Left lung (tissue), 4 donors: ENCODE measurements at regions not wholly inside any gene's neighbourhood (a gene's known extent, or its start where the extent isn't known, plus 50 kb on each side); places are given as distances from the start of the nearest gene placed in this dataset.

Experiments
- ATAC-seq: fragments of 200-7000 bp; cut with Tn5 transposase; one replicate; pipeline ENCODE4 v1.9.1; 2020; ENCODE audit warnings: moderate library complexity
- DNase-seq, 4 donors: peaks; one replicate each; pipeline ENCODE4 v3.0.0-alpha.2; 2013 to 2020
- H3K27ac ChIP-seq, 2 donors: fragments of 200-600 bp; sonication (generic) in 1 of 2; one replicate each; pipeline versions ENCODE4 v1.5.0 to v1.8.0; 2020 to 2021
- H3K27me3 ChIP-seq, 2 donors: fragments of 200-600 bp; sonication (generic) in 1 of 2; one replicate each; pipeline versions ENCODE4 v1.5.0 to v1.8.0; 2020 to 2021
- H3K36me3 ChIP-seq, 2 donors: fragments of 200-600 bp; sonication (generic) in 1 of 2; one replicate each; pipeline versions ENCODE4 v1.5.0 to v1.8.0; 2020 to 2021
- H3K4me1 ChIP-seq, 2 donors: fragments of 200-600 bp; one replicate each; pipeline ENCODE4 v1.8.0; 2021
- H3K4me3 ChIP-seq, 2 donors: fragments of 200-600 bp; sonication (generic) in 1 of 2; one replicate each; pipeline versions ENCODE4 v1.5.0 to v1.8.0; 2020 to 2021; ENCODE audit warnings: mild to moderate bottlenecking in 1 of 2
- H3K9me3 ChIP-seq, 2 donors: fragments of 200-600 bp; sonication (generic) in 1 of 2; one replicate each; pipeline versions ENCODE4 v1.5.0 to v1.8.0; 2020 to 2021
- CTCF ChIP-seq, 2 donors: fragments of 200-600 bp; sonication (generic) in 1 of 2; IDR thresholded peaks; one replicate each; pipeline versions ENCODE4 v1.5.0 to v1.8.0; 2021; ENCODE audit warnings: antibody characterized with exemption in 2 of 2
- intact Hi-C, 2 donors: fragments of 100-400 bp; cut with DNase I; formaldehyde crosslinking; loops; one replicate each; pipeline versions ENCODE4 v1.11.2 to v1.14.2; 2022
- donor health status: DM: no; HTN: yes; CAD: no.
- donor health status: DM: no; HTN: no; CAD: no.

GRCh38 chr13:47351798-47352197 is 454.9 kb upstream of the HTR2A start:
- Histone ChIP-seq H3K4me1 (no peaks in the 10 kb centered on the region), H3K36me3 (no peaks in the 10 kb centered on the region), H3K27me3 (no peaks in the 10 kb centered on the region), H3K4me3 (no peak overlapping the region), H3K9me3 (peaks cover 0 to 7% of the 10 kb centered on the region in 2 donors), H3K27ac (no peak overlapping the region)
- TF ChIP-seq CTCF (IDR thresholded peaks at IDR 0.05), result no peak
- no peak for ATAC-seq
- intact Hi-C loops, result no loop called here
- no peak for DNase-seq

GRCh38 chr13:47350334-47351124 is 453.7 kb upstream of the HTR2A start:
- H3K36me3 ChIP-seq, result no peaks in the 10 kb centered on the region
- H3K4me3 ChIP-seq, result no peak overlapping the region
- H3K27me3 ChIP-seq, result no peaks in the 10 kb centered on the region
- intact Hi-C loops, result no loop called here
- peaks cover 0 to 7% of the 10 kb centered on the region in 2 donors for H3K9me3 ChIP-seq
- DNase-seq, result no peak
- H3K27ac ChIP-seq, result no peak overlapping the region
- no peaks in the 10 kb centered on the region for H3K4me1 ChIP-seq
- TF ChIP-seq CTCF (IDR thresholded peaks at IDR 0.05), result no peak
- ATAC-seq, result no peak

GRCh38 chr13:47349211-47349610 is 452.4 kb upstream of the HTR2A start:
- Histone ChIP-seq H3K4me1 (no peaks in the 10 kb centered on the region), H3K36me3 (no peaks in the 10 kb centered on the region), H3K4me3 (no peak overlapping the region), H3K27ac (no peak overlapping the region), H3K27me3 (no peaks in the 10 kb centered on the region), H3K9me3 (peaks cover 0 to 7% of the 10 kb centered on the region in 2 donors)
- intact Hi-C loops, result no loop called here
- DNase-seq, result no peak
- no peak for TF ChIP-seq CTCF (IDR thresholded peaks at IDR 0.05)
- no peak for ATAC-seq

GRCh38 chr13:47337781-47338507 is 441.1 kb upstream of the HTR2A start:
- Histone ChIP-seq H3K36me3 (no peaks in the 10 kb centered on the region), H3K27ac (no peak overlapping the region), H3K27me3 (no peaks in the 10 kb centered on the region), H3K4me3 (no peak overlapping the region), H3K4me1 (no peaks in the 10 kb centered on the region), H3K9me3 (peaks cover 0 to 19% of the 10 kb centered on the region in 2 donors)
- intact Hi-C loops, result no loop called here
- DNase-seq (no peak), ATAC-seq (no peak)
- TF ChIP-seq CTCF (IDR thresholded peaks at IDR 0.05), result no peak

GRCh38 chr13:47334173-47334572 is 437.3 kb upstream of the HTR2A start:
- intact Hi-C loops, result no loop called here
- H3K27ac ChIP-seq, result no peak overlapping the region
- TF ChIP-seq CTCF (IDR thresholded peaks at IDR 0.05), result no peak
- ATAC-seq, result peak; percentile 66
- no peak overlapping the region for H3K4me3 ChIP-seq
- no peak for DNase-seq
- no peaks in the 10 kb centered on the region for H3K9me3 ChIP-seq
- no peaks in the 10 kb centered on the region for H3K27me3 ChIP-seq
- no peaks in the 10 kb centered on the region for H3K4me1 ChIP-seq
- H3K36me3 ChIP-seq, result no peaks in the 10 kb centered on the region
